ENCODE measurements at regions not wholly inside any gene's neighbourhood (a gene's known extent, or its start where the extent isn't known, plus 50 kb on each side); places are given as distances from the start of the nearest gene placed in this dataset.
A peak's percentile ranks its signal among the peaks of the same experiment; 100 is the strongest.

DNA sequence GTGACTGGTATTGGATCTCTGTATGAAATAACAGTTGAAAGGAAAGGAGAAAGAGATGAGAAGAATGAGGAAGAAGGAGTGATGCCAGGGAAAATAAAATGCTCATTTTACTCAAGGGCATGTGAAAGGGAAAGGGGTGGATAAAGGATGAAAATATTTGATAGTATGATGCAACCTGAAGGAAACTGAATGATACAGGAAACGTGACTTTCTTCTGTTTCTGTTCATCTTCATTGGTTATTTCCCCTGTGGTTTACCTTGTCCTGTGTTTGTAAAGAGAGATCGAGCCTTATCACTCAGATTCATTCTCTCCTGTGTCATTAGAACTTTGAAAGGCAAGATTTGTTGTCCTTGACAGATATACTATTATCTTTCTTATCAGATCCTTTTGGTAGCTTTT is 243.6 kb upstream of the SLITRK3 start:
- H3K27me3 ChIP-seq (ENCODE audit: insufficient read depth, low read length, poor library complexity): no peaks in the 10 kb centered on the region
- H3K4me2 ChIP-seq (ENCODE audit: low read length): no peak overlapping the region
- H3K4ac ChIP-seq (ENCODE audit: low read depth, low read length): no peak overlapping the region
- DNase-seq: peak; percentile 16
- WGBS (ENCODE audit: extremely low coverage, insufficient coverage, low lambda C conversion rate): no CpG with 5 or more reads among the region's 2 CpGs
- no peaks in the 10 kb centered on the region for H3K36me3 ChIP-seq (ENCODE audit: control insufficient read depth, insufficient read depth, low read length)
- H4K5ac ChIP-seq (ENCODE audit: low read length): no peak overlapping the region
- no peaks in the 10 kb centered on the region for H3K79me2 ChIP-seq (ENCODE audit: control insufficient read depth, insufficient read depth, low read length)
- no peak overlapping the region for H4K8ac ChIP-seq (ENCODE audit: low read depth, low read length)
- H2BK5ac ChIP-seq (ENCODE audit: low read length): no peak overlapping the region
- H3K79me1 ChIP-seq (ENCODE audit: low read length): no peaks in the 10 kb centered on the region
- no peak overlapping the region for H2BK15ac ChIP-seq (replicated peaks; ENCODE audit: low read depth)
- H2AK5ac ChIP-seq (ENCODE audit: low read length): no peak overlapping the region
- no peak overlapping the region for H3K4me3 ChIP-seq (ENCODE audit: low read length)
- H3K56ac ChIP-seq (ENCODE audit: low read length): no peak overlapping the region
- H3K9ac ChIP-seq (ENCODE audit: low read length): no peak overlapping the region
- no peaks in the 10 kb centered on the region for H3K4me1 ChIP-seq (ENCODE audit: control insufficient read depth, low read depth, low read length)
- H3K23ac ChIP-seq (ENCODE audit: low read length): no peak overlapping the region
- H3K27ac ChIP-seq (ENCODE audit: low read depth, low read length): no peak overlapping the region
- no peak overlapping the region for H3K18ac ChIP-seq (ENCODE audit: low read length)
- H2BK120ac ChIP-seq (ENCODE audit: low read depth, low read length): no peak overlapping the region

- H3K4me3 ChIP-seq (ENCODE audit: low read length): no peak overlapping the region
- H3K18ac ChIP-seq (ENCODE audit: low read length): no peak overlapping the region
- H4K5ac ChIP-seq (ENCODE audit: low read length): no peak overlapping the region
- no CpG with 5 or more reads among the region's 3 CpGs for WGBS (ENCODE audit: extremely low coverage, insufficient coverage, low lambda C conversion rate)
- H2BK5ac ChIP-seq (ENCODE audit: low read length): no peak overlapping the region
- no peak overlapping the region for H3K56ac ChIP-seq (ENCODE audit: low read length)
- H4K8ac ChIP-seq (ENCODE audit: low read depth, low read length): peak overlapping the region; percentile 28
- no peaks in the 10 kb centered on the region for H3K36me3 ChIP-seq (ENCODE audit: control insufficient read depth, insufficient read depth, low read length)
- DNase-seq: no peak
- H2BK15ac ChIP-seq (replicated peaks; ENCODE audit: low read depth): no peak overlapping the region
- H3K4me2 ChIP-seq (ENCODE audit: low read length): no peak overlapping the region
- no peak overlapping the region for H3K27ac ChIP-seq (ENCODE audit: low read depth, low read length)
- H3K4ac ChIP-seq (ENCODE audit: low read depth, low read length): no peak overlapping the region
- H3K27me3 ChIP-seq (ENCODE audit: insufficient read depth, low read length, poor library complexity): no peaks in the 10 kb centered on the region
- H3K9ac ChIP-seq (ENCODE audit: low read length): no peak overlapping the region
- no peaks in the 10 kb centered on the region for H3K79me1 ChIP-seq (ENCODE audit: low read length)
- H3K79me2 ChIP-seq (ENCODE audit: control insufficient read depth, insufficient read depth, low read length): no peaks in the 10 kb centered on the region
- H2BK120ac ChIP-seq (ENCODE audit: low read depth, low read length): no peak overlapping the region
- no peaks in the 10 kb centered on the region for H3K4me1 ChIP-seq (ENCODE audit: control insufficient read depth, low read depth, low read length)
- H2AK5ac ChIP-seq (ENCODE audit: low read length): no peak overlapping the region
- H3K23ac ChIP-seq (ENCODE audit: low read length): no peak overlapping the region
Observed at GRCh38 chr3:165434516-165434915, 238.3 kb upstream of the SLITRK3 start.

DNA sequence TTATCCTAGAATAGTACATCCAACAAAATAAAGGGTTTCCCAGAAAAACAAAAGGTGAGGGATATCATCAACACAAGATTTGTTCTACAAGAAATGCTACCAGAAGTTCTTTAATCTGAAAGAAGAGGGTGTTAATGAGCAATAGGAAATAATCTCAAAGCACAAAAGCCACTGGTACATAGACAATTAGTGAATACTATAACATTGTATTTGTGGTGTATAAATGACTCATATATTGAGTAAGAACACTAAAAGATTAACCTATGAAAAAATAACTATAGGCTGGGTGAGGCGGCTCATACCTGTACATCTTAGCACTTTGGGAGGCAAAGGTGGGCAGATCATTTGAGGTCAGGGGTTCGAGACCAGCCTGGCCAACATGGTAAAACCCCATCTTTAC is 210.2 kb upstream of the SLITRK3 start:
- Histone ChIP-seq H3K36me3 (ENCODE audit: control insufficient read depth, insufficient read depth, low read length) (no peaks in the 10 kb centered on the region), H2BK5ac (ENCODE audit: low read length) (no peak overlapping the region), H3K79me2 (ENCODE audit: control insufficient read depth, insufficient read depth, low read length) (no peaks in the 10 kb centered on the region), H2BK15ac (replicated peaks; ENCODE audit: low read depth) (no peak overlapping the region), H3K4ac (ENCODE audit: low read depth, low read length) (no peak overlapping the region), H3K18ac (ENCODE audit: low read length) (no peak overlapping the region), H3K27ac (ENCODE audit: low read depth, low read length) (no peak overlapping the region), H3K4me1 (ENCODE audit: control insufficient read depth, low read depth, low read length) (no peaks in the 10 kb centered on the region), H3K9ac (ENCODE audit: low read length) (no peak overlapping the region), H3K23ac (ENCODE audit: low read length) (no peak overlapping the region), H3K4me3 (ENCODE audit: low read length) (no peak overlapping the region), H3K4me2 (ENCODE audit: low read length) (no peak overlapping the region), H4K5ac (ENCODE audit: low read length) (no peak overlapping the region), H3K56ac (ENCODE audit: low read length) (no peak overlapping the region), H3K79me1 (ENCODE audit: low read length) (no peaks in the 10 kb centered on the region), H2BK120ac (ENCODE audit: low read depth, low read length) (no peak overlapping the region), H4K8ac (ENCODE audit: low read depth, low read length) (no peak overlapping the region), H2AK5ac (ENCODE audit: low read length) (no peak overlapping the region), H3K27me3 (ENCODE audit: insufficient read depth, low read length, poor library complexity) (no peaks in the 10 kb centered on the region)
- no CpG with 5 or more reads among the region's 2 CpGs for WGBS (ENCODE audit: extremely low coverage, insufficient coverage, low lambda C conversion rate)
- no peak for DNase-seq

DNA sequence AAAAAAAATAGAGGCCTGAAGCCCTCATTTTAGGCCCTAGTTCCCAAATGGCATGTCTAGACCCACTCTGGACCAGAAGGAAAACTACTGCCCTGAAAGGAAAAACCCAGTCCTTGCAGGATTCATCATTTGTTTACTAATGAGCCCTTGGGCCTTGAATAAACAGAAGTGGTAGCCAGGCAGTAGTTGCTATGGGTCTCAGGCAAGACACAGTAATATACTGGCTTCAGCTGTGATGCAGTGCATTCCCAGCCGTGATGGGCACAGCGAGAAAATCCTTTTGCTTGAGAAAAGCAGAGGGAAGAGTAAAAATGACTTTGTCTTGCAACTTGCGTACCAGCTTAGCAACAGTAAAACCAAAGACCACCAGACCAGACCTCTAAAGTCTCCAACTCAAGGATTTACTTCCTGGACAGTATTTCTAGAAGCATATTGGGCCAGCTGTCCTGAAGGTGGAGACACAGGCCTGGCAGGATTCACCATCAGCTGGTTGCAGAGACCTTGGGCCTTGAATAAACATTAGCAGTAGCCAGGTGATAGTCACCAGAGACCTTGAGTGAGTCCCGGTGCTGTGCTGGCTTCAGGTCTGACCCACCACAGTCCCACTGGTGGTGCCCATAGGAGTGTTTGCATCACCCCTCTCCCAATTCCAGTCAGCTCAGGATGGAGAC is 208.3 kb upstream of the SLITRK3 start:
- no peak overlapping the region for H4K8ac ChIP-seq (ENCODE audit: low read depth, low read length)
- no peak overlapping the region for H3K4me2 ChIP-seq (ENCODE audit: low read length)
- H3K23ac ChIP-seq (ENCODE audit: low read length): no peak overlapping the region
- no peak overlapping the region for H3K27ac ChIP-seq (ENCODE audit: low read depth, low read length)
- H3K27me3 ChIP-seq (ENCODE audit: insufficient read depth, low read length, poor library complexity): no peaks in the 10 kb centered on the region
- no peak overlapping the region for H3K4me3 ChIP-seq (ENCODE audit: low read length)
- DNase-seq: peak; percentile 61
- no peaks in the 10 kb centered on the region for H3K79me2 ChIP-seq (ENCODE audit: control insufficient read depth, insufficient read depth, low read length)
- no peaks in the 10 kb centered on the region for H3K79me1 ChIP-seq (ENCODE audit: low read length)
- H2BK15ac ChIP-seq (replicated peaks; ENCODE audit: low read depth): no peak overlapping the region
- no peak overlapping the region for H2BK5ac ChIP-seq (ENCODE audit: low read length)
- H3K4ac ChIP-seq (ENCODE audit: low read depth, low read length): no peak overlapping the region
- no CpG with 5 or more reads among the region's 4 CpGs for WGBS (ENCODE audit: extremely low coverage, insufficient coverage, low lambda C conversion rate)
- no peak overlapping the region for H2AK5ac ChIP-seq (ENCODE audit: low read length)
- H3K56ac ChIP-seq (ENCODE audit: low read length): no peak overlapping the region
- H4K5ac ChIP-seq (ENCODE audit: low read length): no peak overlapping the region
- no peak overlapping the region for H3K18ac ChIP-seq (ENCODE audit: low read length)
- H3K4me1 ChIP-seq (ENCODE audit: control insufficient read depth, low read depth, low read length): no peaks in the 10 kb centered on the region
- H3K9ac ChIP-seq (ENCODE audit: low read length): no peak overlapping the region
- H3K36me3 ChIP-seq (ENCODE audit: control insufficient read depth, insufficient read depth, low read length): no peaks in the 10 kb centered on the region
- no peak overlapping the region for H2BK120ac ChIP-seq (ENCODE audit: low read depth, low read length)

DNA sequence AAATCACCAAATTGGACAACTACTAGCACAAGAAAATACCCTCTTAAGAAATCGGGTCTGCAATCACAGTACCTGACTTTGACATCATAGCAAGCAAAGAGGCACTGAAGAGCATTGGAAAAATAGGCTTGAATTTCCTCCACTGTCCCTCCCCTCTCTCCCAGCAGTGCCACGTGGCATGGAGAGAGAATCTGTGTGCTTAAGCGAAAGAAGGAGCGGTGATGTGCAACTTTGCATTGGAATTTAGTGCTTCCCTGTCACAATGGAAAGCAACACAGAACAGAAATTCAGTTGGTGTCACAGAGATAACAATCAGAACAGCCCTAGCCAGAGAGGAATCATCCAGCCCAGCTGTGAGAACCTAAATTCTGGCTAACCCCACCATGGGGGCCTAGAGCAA is 207.5 kb upstream of the SLITRK3 start:
- no peaks in the 10 kb centered on the region for H3K4me1 ChIP-seq (ENCODE audit: control insufficient read depth, low read depth, low read length)
- H2BK5ac ChIP-seq (ENCODE audit: low read length): no peak overlapping the region
- H3K36me3 ChIP-seq (ENCODE audit: control insufficient read depth, insufficient read depth, low read length): no peaks in the 10 kb centered on the region
- no peak overlapping the region for H2BK15ac ChIP-seq (replicated peaks; ENCODE audit: low read depth)
- H3K23ac ChIP-seq (ENCODE audit: low read length): no peak overlapping the region
- H3K9ac ChIP-seq (ENCODE audit: low read length): no peak overlapping the region
- no peak overlapping the region for H3K4ac ChIP-seq (ENCODE audit: low read depth, low read length)
- H3K56ac ChIP-seq (ENCODE audit: low read length): no peak overlapping the region
- no peak overlapping the region for H2BK120ac ChIP-seq (ENCODE audit: low read depth, low read length)
- no peaks in the 10 kb centered on the region for H3K27me3 ChIP-seq (ENCODE audit: insufficient read depth, low read length, poor library complexity)
- peak; percentile 61 for DNase-seq
- no peaks in the 10 kb centered on the region for H3K79me1 ChIP-seq (ENCODE audit: low read length)
- no peak overlapping the region for H3K18ac ChIP-seq (ENCODE audit: low read length)
- H3K27ac ChIP-seq (ENCODE audit: low read depth, low read length): no peak overlapping the region
- H3K4me3 ChIP-seq (ENCODE audit: low read length): no peak overlapping the region
- no peak overlapping the region for H4K5ac ChIP-seq (ENCODE audit: low read length)
- H3K4me2 ChIP-seq (ENCODE audit: low read length): no peak overlapping the region
- no CpG with 5 or more reads among the region's 4 CpGs for WGBS (ENCODE audit: extremely low coverage, insufficient coverage, low lambda C conversion rate)
- no peak overlapping the region for H2AK5ac ChIP-seq (ENCODE audit: low read length)
- no peak overlapping the region for H4K8ac ChIP-seq (ENCODE audit: low read depth, low read length)
- H3K79me2 ChIP-seq (ENCODE audit: control insufficient read depth, insufficient read depth, low read length): no peaks in the 10 kb centered on the region

GRCh38 chr3:165395188-165395587 is 199.0 kb upstream of the SLITRK3 start:
- Histone ChIP-seq H2AK5ac (ENCODE audit: low read length) (no peak overlapping the region), H3K23ac (ENCODE audit: low read length) (no peak overlapping the region), H3K79me2 (ENCODE audit: control insufficient read depth, insufficient read depth, low read length) (no peaks in the 10 kb centered on the region), H3K36me3 (ENCODE audit: control insufficient read depth, insufficient read depth, low read length) (no peaks in the 10 kb centered on the region), H3K4me3 (ENCODE audit: low read length) (no peak overlapping the region), H3K4me2 (ENCODE audit: low read length) (no peak overlapping the region), H3K27ac (ENCODE audit: low read depth, low read length) (no peak overlapping the region), H3K4ac (ENCODE audit: low read depth, low read length) (no peak overlapping the region), H2BK15ac (replicated peaks; ENCODE audit: low read depth) (no peak overlapping the region), H3K79me1 (ENCODE audit: low read length) (no peaks in the 10 kb centered on the region), H4K5ac (ENCODE audit: low read length) (no peak overlapping the region), H2BK5ac (ENCODE audit: low read length) (no peak overlapping the region), H3K4me1 (ENCODE audit: control insufficient read depth, low read depth, low read length) (no peaks in the 10 kb centered on the region), H3K18ac (ENCODE audit: low read length) (no peak overlapping the region), H2BK120ac (ENCODE audit: low read depth, low read length) (no peak overlapping the region), H3K56ac (ENCODE audit: low read length) (no peak overlapping the region), H4K8ac (ENCODE audit: low read depth, low read length) (no peak overlapping the region), H3K9ac (ENCODE audit: low read length) (no peak overlapping the region), H3K27me3 (ENCODE audit: insufficient read depth, low read length, poor library complexity) (no peaks in the 10 kb centered on the region)
- no CpG with 5 or more reads among the region's 1 CpG for WGBS (ENCODE audit: extremely low coverage, insufficient coverage, low lambda C conversion rate)
- DNase-seq: no peak

All from mesendoderm (in vitro differentiated cells).